ENCODE measurements at regions not wholly inside any gene's neighbourhood (a gene's known extent, or its start where the extent isn't known, plus 50 kb on each side); places are given as distances from the start of the nearest gene placed in this dataset.

- POLR2A ChIA-PET, result no interaction called here
- Histone ChIP-seq H3K9me3 (ENCODE audit: control extremely low read depth in 1 of 5, control insufficient read depth in 4 of 5, insufficient read depth in 2 of 5, low read depth in 1 of 5, low read length in 4 of 5) (no peaks in the 10 kb centered on the region), H3K36me3 (ENCODE audit: control insufficient read depth in 4 of 4, insufficient read depth in 4 of 4, low read length in 3 of 4) (no peaks in the 10 kb centered on the region), H3K4me1 (ENCODE audit: control extremely low read depth in 1 of 4, control insufficient read depth in 4 of 4, insufficient read depth in 4 of 4, low read length in 3 of 4) (no peaks in the 10 kb centered on the region), H3K27ac (ENCODE audit: insufficient read depth in 1 of 2, low read depth in 1 of 2, low read length in 2 of 2, poor library complexity in 1 of 2, severe bottlenecking in 2 of 2) (no peak overlapping the region), H3K4me3 (ENCODE audit: control insufficient read depth in 1 of 7, extremely low read depth in 1 of 7, insufficient read depth in 4 of 7, low read depth in 2 of 7, low read length in 6 of 7) (no peak overlapping the region), H3K27me3 (replicated peaks in 2 of 5; ENCODE audit: control insufficient read depth in 4 of 5, insufficient read depth in 5 of 5, low read length in 4 of 5) (no peaks in the 10 kb centered on the region)
- 100% methylated on average over 1 of the region's 2 CpGs for WGBS (ENCODE audit: insufficient coverage)
- CTCF ChIA-PET, result interaction anchor here (0.7 kb wide), 1 partner anchor 39 kb away, joined by 3 read pairs; no protein-coding TSS in a partner anchor
- no peak for DNase-seq
These were observed 303.5 kb upstream of the ANO3 start for GRCh38 chr11:26028393-26028911.

- no peak overlapping the region for H3K4me3 ChIP-seq (ENCODE audit: control insufficient read depth in 1 of 7, extremely low read depth in 1 of 7, insufficient read depth in 4 of 7, low read depth in 2 of 7, low read length in 6 of 7)
- H3K27ac ChIP-seq (ENCODE audit: insufficient read depth in 1 of 2, low read depth in 1 of 2, low read length in 2 of 2, poor library complexity in 1 of 2, severe bottlenecking in 2 of 2), result no peak overlapping the region
- H3K4me1 ChIP-seq (ENCODE audit: control extremely low read depth in 1 of 4, control insufficient read depth in 4 of 4, insufficient read depth in 4 of 4, low read length in 3 of 4), result no peaks in the 10 kb centered on the region
- POLR2A ChIA-PET, result no interaction called here
- CTCF ChIA-PET, result no interaction called here
- no peaks in the 10 kb centered on the region for H3K27me3 ChIP-seq (replicated peaks in 2 of 5; ENCODE audit: control insufficient read depth in 4 of 5, insufficient read depth in 5 of 5, low read length in 4 of 5)
- H3K9me3 ChIP-seq (ENCODE audit: control extremely low read depth in 1 of 5, control insufficient read depth in 4 of 5, insufficient read depth in 2 of 5, low read depth in 1 of 5, low read length in 4 of 5), result no peaks in the 10 kb centered on the region
- no CpG with 5 or more reads among the region's 3 CpGs for WGBS (ENCODE audit: insufficient coverage)
- no peaks in the 10 kb centered on the region for H3K36me3 ChIP-seq (ENCODE audit: control insufficient read depth in 4 of 4, insufficient read depth in 4 of 4, low read length in 3 of 4)
- DNase-seq, result no peak
These were observed 301.5 kb upstream of the ANO3 start for GRCh38 chr11:26030399-26030798.

- Histone ChIP-seq H3K4me1 (ENCODE audit: control extremely low read depth in 1 of 4, control insufficient read depth in 4 of 4, insufficient read depth in 4 of 4, low read length in 3 of 4) (no peaks in the 10 kb centered on the region), H3K27me3 (replicated peaks in 2 of 5; ENCODE audit: control insufficient read depth in 4 of 5, insufficient read depth in 5 of 5, low read length in 4 of 5) (no peaks in the 10 kb centered on the region), H3K4me3 (ENCODE audit: control insufficient read depth in 1 of 7, extremely low read depth in 1 of 7, insufficient read depth in 4 of 7, low read depth in 2 of 7, low read length in 6 of 7) (no peak overlapping the region), H3K36me3 (ENCODE audit: control insufficient read depth in 4 of 4, insufficient read depth in 4 of 4, low read length in 3 of 4) (no peaks in the 10 kb centered on the region), H3K9me3 (ENCODE audit: control extremely low read depth in 1 of 5, control insufficient read depth in 4 of 5, insufficient read depth in 2 of 5, low read depth in 1 of 5, low read length in 4 of 5) (no peaks in the 10 kb centered on the region), H3K27ac (ENCODE audit: insufficient read depth in 1 of 2, low read depth in 1 of 2, low read length in 2 of 2, poor library complexity in 1 of 2, severe bottlenecking in 2 of 2) (no peak overlapping the region)
- ChIA-PET POLR2A (no interaction called here), CTCF (no interaction called here)
- WGBS (ENCODE audit: insufficient coverage), result no CpG with 5 or more reads among the region's 2 CpGs
- DNase-seq, result no peak
These were observed 299.7 kb upstream of the ANO3 start for GRCh38 chr11:26032241-26032640.

- Histone ChIP-seq H3K27me3 (replicated peaks in 2 of 5; ENCODE audit: control insufficient read depth in 4 of 5, insufficient read depth in 5 of 5, low read length in 4 of 5) (no peaks in the 10 kb centered on the region), H3K9me3 (ENCODE audit: control extremely low read depth in 1 of 5, control insufficient read depth in 4 of 5, insufficient read depth in 2 of 5, low read depth in 1 of 5, low read length in 4 of 5) (no peaks in the 10 kb centered on the region), H3K36me3 (ENCODE audit: control insufficient read depth in 4 of 4, insufficient read depth in 4 of 4, low read length in 3 of 4) (no peaks in the 10 kb centered on the region), H3K4me3 (ENCODE audit: control insufficient read depth in 1 of 7, extremely low read depth in 1 of 7, insufficient read depth in 4 of 7, low read depth in 2 of 7, low read length in 6 of 7) (no peak overlapping the region), H3K27ac (ENCODE audit: insufficient read depth in 1 of 2, low read depth in 1 of 2, low read length in 2 of 2, poor library complexity in 1 of 2, severe bottlenecking in 2 of 2) (no peak overlapping the region), H3K4me1 (ENCODE audit: control extremely low read depth in 1 of 4, control insufficient read depth in 4 of 4, insufficient read depth in 4 of 4, low read length in 3 of 4) (no peaks in the 10 kb centered on the region)
- DNase-seq, result no peak
- 100% methylated on average over 4 of the region's 6 CpGs for WGBS (ENCODE audit: insufficient coverage)
- POLR2A ChIA-PET, result interaction anchor here (0.5 kb wide), 1 partner anchor 12 kb away, joined by 3 read pairs; no protein-coding TSS in a partner anchor
- CTCF ChIA-PET, result no interaction called here
These were observed 296.2 kb upstream of the ANO3 start for GRCh38 chr11:26035696-26036095.

GRCh38 chr11:26037716-26038115, 294.2 kb upstream of the ANO3 start:
- CTCF ChIA-PET, result no interaction called here
- Histone ChIP-seq H3K4me3 (ENCODE audit: control insufficient read depth in 1 of 7, extremely low read depth in 1 of 7, insufficient read depth in 4 of 7, low read depth in 2 of 7, low read length in 6 of 7) (no peak overlapping the region), H3K9me3 (ENCODE audit: control extremely low read depth in 1 of 5, control insufficient read depth in 4 of 5, insufficient read depth in 2 of 5, low read depth in 1 of 5, low read length in 4 of 5) (no peaks in the 10 kb centered on the region), H3K27ac (ENCODE audit: insufficient read depth in 1 of 2, low read depth in 1 of 2, low read length in 2 of 2, poor library complexity in 1 of 2, severe bottlenecking in 2 of 2) (no peak overlapping the region), H3K36me3 (ENCODE audit: control insufficient read depth in 4 of 4, insufficient read depth in 4 of 4, low read length in 3 of 4) (no peaks in the 10 kb centered on the region), H3K4me1 (ENCODE audit: control extremely low read depth in 1 of 4, control insufficient read depth in 4 of 4, insufficient read depth in 4 of 4, low read length in 3 of 4) (no peaks in the 10 kb centered on the region), H3K27me3 (replicated peaks in 2 of 5; ENCODE audit: control insufficient read depth in 4 of 5, insufficient read depth in 5 of 5, low read length in 4 of 5) (no peaks in the 10 kb centered on the region)
- 100% methylated on average over 1 of the region's 2 CpGs for WGBS (ENCODE audit: insufficient coverage)
- no peak for DNase-seq
- POLR2A ChIA-PET, result no interaction called here

- H3K27me3 ChIP-seq (replicated peaks in 2 of 5; ENCODE audit: control insufficient read depth in 4 of 5, insufficient read depth in 5 of 5, low read length in 4 of 5), result no peaks in the 10 kb centered on the region
- no peaks in the 10 kb centered on the region for H3K4me1 ChIP-seq (ENCODE audit: control extremely low read depth in 1 of 4, control insufficient read depth in 4 of 4, insufficient read depth in 4 of 4, low read length in 3 of 4)
- WGBS (ENCODE audit: insufficient coverage), result 58% methylated on average over 3 of the region's 3 CpGs
- DNase-seq, result no peak
- ChIA-PET POLR2A (no interaction called here), CTCF (no interaction called here)
- no peaks in the 10 kb centered on the region for H3K9me3 ChIP-seq (ENCODE audit: control extremely low read depth in 1 of 5, control insufficient read depth in 4 of 5, insufficient read depth in 2 of 5, low read depth in 1 of 5, low read length in 4 of 5)
- no peak overlapping the region for H3K27ac ChIP-seq (ENCODE audit: insufficient read depth in 1 of 2, low read depth in 1 of 2, low read length in 2 of 2, poor library complexity in 1 of 2, severe bottlenecking in 2 of 2)
- H3K4me3 ChIP-seq (ENCODE audit: control insufficient read depth in 1 of 7, extremely low read depth in 1 of 7, insufficient read depth in 4 of 7, low read depth in 2 of 7, low read length in 6 of 7), result no peak overlapping the region
- no peaks in the 10 kb centered on the region for H3K36me3 ChIP-seq (ENCODE audit: control insufficient read depth in 4 of 4, insufficient read depth in 4 of 4, low read length in 3 of 4)
These were observed 291.6 kb upstream of the ANO3 start for GRCh38 chr11:26040339-26040738.

- H3K4me3 ChIP-seq (ENCODE audit: control insufficient read depth in 1 of 7, extremely low read depth in 1 of 7, insufficient read depth in 4 of 7, low read depth in 2 of 7, low read length in 6 of 7), result no peak overlapping the region
- CTCF ChIA-PET, result no interaction called here
- WGBS (ENCODE audit: insufficient coverage), result 95% methylated on average over 7 of the region's 7 CpGs
These were observed 289.8 kb upstream of the ANO3 start for GRCh38 chr11:26042113-26042512.

More at GRCh38 chr11:26042113-26042512, 289.8 kb upstream of the ANO3 start:
- no peaks in the 10 kb centered on the region for H3K9me3 ChIP-seq (ENCODE audit: control extremely low read depth in 1 of 5, control insufficient read depth in 4 of 5, insufficient read depth in 2 of 5, low read depth in 1 of 5, low read length in 4 of 5)
- H3K27ac ChIP-seq (ENCODE audit: insufficient read depth in 1 of 2, low read depth in 1 of 2, low read length in 2 of 2, poor library complexity in 1 of 2, severe bottlenecking in 2 of 2), result no peak overlapping the region
- no peaks in the 10 kb centered on the region for H3K36me3 ChIP-seq (ENCODE audit: control insufficient read depth in 4 of 4, insufficient read depth in 4 of 4, low read length in 3 of 4)
- H3K27me3 ChIP-seq (replicated peaks in 2 of 5; ENCODE audit: control insufficient read depth in 4 of 5, insufficient read depth in 5 of 5, low read length in 4 of 5), result no peaks in the 10 kb centered on the region
- POLR2A ChIA-PET, result no interaction called here
- no peak for DNase-seq
- no peaks in the 10 kb centered on the region for H3K4me1 ChIP-seq (ENCODE audit: control extremely low read depth in 1 of 4, control insufficient read depth in 4 of 4, insufficient read depth in 4 of 4, low read length in 3 of 4)
